Sciatic nerve (tissue), 2 donors: ENCODE measurements at regions not wholly inside any gene's neighbourhood (a gene's known extent, or its start where the extent isn't known, plus 50 kb on each side); places are given as distances from the start of the nearest gene placed in this dataset.

ENCODE experiments used
- ATAC-seq: fragments of 200-7000 bp; cut with Tn5 transposase; one replicate; pipeline ENCODE4 v1.9.1; 2020; ENCODE audit warnings: mild to moderate bottlenecking, moderate library complexity
- DNase-seq: peaks from one replicate; pipeline ENCODE4 v3.0.0-alpha.2; 2020; ENCODE audit warnings: low spot score
- intact Hi-C: fragments of 100-400 bp; cut with DNase I; formaldehyde crosslinking; loops from one replicate; pipeline ENCODE4 v1.14.2; 2022
- donor health status: DM: no; HTN: no; CAD: no.
- donor health status: DM: no; HTN: no; CAD: no.

DNA sequence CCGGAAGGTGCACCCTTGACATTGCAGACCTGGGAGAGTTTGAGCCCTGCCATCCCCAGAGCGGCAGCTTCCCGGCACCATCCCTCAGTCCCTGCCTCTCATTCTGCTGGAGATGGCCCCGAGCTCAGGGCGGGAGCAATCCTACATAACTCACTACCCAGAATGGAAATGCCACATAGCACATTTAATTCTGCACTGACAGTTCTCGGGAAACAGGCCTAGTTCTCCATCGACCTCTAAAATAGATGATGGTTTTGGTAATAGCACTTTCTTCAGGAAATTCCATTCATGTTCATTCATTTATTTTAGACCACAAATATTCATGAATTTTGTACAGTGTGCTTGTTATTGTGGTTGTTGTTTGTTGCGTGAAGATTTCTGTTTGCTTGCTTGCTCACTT lies 92.9 kb upstream of the SLC14A2 start:
- intact Hi-C loops = no loop called here
- no peak for ATAC-seq
- no peak for DNase-seq

DNA sequence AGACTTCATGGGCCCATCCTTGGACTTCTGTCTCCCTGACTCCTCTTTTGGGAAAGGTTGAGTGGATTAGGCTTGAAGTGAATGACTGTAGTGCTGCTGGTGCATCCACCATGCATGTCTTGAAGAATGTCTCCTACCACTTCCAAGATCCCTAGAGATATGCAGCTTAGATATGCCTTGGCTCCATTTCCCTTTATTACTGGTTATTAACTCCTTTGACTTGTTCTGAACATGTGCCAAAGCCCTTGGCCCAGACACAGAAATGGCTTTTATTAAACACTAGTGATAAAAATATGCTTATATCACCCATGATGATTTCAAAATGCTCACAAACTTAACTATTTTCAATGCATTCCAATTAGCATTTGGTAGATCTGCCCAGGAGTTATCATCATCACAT lies 90.0 kb upstream of the SLC14A2 start:
- no peak for DNase-seq
- intact Hi-C loops = no loop called here
- no peak for ATAC-seq

DNA sequence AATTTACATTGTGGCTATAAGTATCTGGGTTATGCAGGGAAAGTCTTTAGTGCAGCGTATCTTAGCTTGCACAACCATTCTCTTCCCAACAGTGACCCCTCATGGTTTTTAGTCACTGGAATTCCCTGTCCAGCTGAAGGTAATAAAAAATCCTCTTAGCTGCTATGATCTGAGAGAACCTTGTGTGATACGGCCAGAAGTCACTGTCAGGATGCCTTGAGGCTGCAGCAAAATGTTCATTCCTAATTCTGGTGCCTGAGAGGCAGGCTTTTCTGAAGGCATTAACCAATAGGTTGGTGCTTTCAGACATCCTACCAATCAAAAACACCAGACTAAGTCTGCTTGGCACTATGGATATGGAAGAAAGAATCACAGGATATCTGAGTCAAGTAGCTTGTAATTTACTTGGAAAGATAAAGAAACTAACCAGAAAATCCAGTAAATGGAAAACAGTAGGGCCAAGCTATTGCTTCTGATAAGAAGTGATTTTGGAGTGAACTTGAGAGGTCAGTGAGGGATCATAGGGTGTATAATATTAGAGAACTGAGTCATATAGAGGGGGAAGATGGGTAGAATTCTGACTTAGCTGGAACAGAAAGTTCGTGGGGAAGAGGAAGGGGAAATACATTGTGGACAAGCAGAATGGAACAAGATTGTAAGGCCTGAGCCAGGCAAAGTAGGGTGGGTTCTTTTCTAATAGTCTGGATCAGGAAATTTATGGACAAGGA lies 89.0 kb upstream of the SLC14A2 start:
- DNase-seq (no peak), ATAC-seq (peak; percentile 56)
- intact Hi-C loops = no loop called here

DNA sequence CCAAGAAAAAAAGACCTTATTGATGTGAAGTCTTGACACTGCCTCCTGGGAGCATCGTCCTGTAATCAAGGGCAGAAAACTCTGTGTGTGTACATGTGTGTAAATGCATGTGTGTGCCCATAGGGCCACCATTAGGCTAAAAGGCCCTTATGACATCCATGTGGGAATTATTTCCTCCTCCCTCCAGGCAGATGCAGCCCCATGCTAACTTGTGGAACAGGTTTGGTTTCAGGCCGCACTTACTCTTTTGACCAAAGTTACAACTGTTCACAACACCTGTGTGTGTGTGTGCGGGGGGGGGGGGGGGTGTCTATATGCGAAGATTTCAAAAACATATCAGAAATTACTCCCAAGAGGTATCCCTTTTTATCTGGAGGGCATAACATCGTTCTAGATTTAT lies 87.4 kb upstream of the SLC14A2 start:
- DNase-seq = no peak
- no peak for ATAC-seq
- intact Hi-C loops = no loop called here

DNA sequence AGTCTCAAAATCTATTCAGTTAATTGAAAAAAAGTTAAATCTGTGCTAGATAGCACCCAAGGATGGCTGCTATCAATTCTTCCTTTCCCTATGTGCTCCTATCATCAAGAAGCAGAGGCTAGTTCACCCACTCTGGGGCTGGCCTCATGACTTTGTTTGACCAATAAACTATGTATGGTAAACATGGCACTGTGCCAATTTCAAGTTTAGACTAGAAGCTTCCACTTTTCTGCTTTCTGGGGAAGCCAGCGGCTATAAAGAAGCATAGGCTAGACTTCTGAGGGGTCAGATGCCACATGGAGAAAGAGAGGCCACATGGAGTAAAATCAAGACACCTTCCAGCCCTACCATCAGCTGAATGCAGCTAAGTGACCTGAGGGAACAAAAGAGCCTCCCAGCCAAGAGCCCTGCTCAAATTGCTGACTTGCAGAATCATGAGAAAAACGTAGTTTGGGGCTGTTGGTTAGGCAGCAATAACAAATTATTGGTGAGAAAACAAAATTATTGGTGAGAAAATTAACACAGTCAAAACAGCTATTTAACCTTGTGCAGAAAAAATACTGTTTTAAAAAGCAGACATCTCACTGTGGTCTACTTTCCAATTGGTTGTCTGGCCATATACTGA lies 86.5 kb upstream of the SLC14A2 start:
- no peak for DNase-seq
- ATAC-seq = no peak
- intact Hi-C loops = no loop called here

DNA sequence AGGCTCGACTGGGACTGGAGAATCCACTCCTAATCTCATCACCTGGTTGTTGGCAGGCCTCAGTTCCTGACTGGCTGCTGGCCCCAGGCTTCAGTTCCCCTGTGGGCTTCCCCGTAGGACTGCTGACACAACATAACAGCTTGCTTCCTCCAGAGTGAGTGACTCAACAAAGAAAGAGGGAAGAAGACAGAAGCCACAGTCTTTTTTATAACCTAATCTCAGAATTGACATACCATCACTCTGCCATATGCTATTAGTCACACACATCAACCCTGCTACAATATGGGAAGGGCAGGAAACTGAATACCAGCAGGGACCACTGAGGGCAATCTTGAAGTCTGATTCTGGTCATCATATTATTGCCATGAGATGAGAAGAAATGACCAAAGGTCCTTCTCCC lies 76.8 kb upstream of the SLC14A2 start:
- no peak for DNase-seq
- intact Hi-C loops = no loop called here
- ATAC-seq = no peak

DNA sequence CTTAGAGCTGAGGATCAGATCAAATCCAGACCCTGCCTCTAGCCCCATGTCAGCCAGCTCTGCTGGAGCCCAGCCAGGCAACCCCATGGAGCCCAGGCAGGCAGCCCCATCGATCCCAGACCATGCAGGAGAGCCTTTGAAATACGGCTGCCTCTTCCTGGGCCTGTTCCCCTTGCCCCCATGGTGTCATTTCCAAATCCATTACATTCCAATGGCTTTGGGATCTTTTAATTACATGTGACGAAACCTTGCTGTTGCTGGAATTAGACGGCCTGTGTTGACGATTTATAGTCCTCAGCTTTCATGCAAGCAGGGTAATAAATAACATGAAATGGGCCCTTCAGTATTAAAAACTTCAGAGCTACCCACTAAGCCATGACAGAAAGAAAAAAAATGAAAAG lies 75.8 kb upstream of the SLC14A2 start:
- intact Hi-C loops = no loop called here
- DNase-seq (no peak), ATAC-seq (no peak)

DNA sequence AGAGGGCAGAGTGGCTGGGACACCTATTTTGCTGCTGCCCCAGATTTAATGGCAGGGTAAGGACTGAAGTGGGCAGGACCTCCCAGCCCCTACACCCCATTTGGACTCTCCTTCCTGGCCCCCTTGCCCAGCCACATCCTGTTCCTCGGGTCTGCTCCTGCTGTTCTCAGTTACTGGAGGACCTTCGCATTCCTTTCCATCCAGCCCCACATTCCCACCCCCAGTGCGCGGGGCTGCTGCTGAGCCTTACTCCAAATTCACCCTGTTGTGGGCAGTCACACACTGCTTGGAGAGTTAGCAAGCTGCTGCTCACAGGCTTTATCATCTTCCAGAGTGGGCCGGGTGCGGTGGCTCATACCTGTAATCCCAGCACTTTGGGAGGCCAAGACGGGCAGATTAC lies 75.2 kb upstream of the SLC14A2 start:
- intact Hi-C loops = no loop called here
- DNase-seq (no peak), ATAC-seq (no peak)

DNA sequence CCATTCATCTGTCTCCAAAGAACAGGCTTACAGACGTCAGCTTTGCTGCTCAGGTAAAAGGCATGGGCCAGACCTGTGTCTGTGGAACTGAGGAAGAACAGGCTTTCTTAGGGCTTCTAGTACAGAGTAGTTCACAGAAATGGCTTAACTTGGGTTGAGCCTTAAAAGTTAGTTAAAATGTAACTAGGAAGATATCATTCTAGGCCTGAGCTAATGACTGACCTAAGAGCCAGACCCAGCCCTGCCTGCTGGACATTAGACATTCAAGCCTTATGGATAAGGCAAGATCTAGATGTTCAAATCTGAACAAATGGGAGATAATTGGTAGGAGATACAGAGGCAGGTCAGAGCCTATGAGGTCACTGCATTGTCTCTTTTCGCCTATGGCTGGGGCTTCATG lies 73.9 kb upstream of the SLC14A2 start:
- intact Hi-C loops = no loop called here
- DNase-seq = no peak
- ATAC-seq = no peak

DNA sequence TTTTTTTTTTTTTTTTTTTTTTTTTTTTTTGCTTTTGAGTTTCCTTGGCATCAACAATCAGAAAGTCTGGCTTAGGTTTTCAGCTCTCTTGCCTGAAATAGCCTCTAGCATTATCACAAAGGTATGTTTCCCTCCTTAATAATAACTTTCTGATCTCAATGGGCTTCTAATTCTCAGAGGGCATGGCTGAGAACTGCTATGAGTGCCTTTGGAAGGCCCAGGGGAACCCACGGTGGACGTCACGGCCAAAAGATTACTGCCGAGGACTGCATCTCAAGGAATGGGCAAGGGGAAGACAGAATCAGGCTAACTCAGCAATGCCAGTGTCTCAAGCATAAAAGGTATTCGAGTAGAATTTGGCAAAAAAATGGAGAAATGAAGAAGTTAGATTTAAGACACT lies 73.2 kb upstream of the SLC14A2 start:
- intact Hi-C loops = no loop called here
- ATAC-seq = no peak
- no peak for DNase-seq

DNA sequence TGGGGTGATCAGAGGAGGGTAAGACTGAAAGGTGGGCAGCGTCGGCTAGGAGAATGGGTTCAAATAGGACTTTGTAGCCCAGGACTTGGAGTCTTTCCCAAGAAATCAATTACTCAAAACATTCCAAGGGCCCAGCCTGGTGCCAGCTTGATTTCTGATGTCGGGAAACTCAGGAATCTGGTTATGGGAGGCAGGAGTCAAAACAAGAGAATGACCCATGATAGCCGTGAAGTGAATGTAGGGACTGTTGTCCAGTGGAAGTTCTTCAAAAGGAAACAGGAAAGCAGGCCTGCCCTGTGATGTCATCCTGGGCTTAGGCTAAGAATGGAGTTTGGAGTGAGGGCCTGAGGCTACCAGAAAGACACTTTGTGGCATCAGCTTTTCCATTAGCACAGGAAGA lies 67.4 kb upstream of the SLC14A2 start:
- intact Hi-C loops = no loop called here
- no peak for DNase-seq
- no peak for ATAC-seq

DNA sequence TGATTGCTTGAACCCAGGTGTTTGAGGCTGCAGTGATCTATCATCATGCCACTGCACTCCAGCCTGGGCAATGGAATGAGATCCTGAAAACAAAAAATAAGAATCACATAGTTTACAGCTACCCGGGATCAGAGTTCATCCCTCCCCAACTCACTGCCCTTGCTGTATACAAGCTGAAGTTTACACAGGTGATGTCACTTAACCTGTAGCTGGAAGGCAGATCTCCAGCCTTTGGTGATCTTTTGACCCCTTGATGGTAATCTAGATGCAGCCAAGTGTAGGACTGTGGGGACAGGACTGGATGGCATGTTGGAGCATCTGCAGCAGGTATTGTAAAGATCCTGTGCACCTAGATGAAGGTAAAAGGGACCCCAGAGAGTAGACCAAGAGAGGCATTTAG lies 66.7 kb upstream of the SLC14A2 start:
- DNase-seq (no peak), ATAC-seq (no peak)
- intact Hi-C loops = no loop called here

DNA sequence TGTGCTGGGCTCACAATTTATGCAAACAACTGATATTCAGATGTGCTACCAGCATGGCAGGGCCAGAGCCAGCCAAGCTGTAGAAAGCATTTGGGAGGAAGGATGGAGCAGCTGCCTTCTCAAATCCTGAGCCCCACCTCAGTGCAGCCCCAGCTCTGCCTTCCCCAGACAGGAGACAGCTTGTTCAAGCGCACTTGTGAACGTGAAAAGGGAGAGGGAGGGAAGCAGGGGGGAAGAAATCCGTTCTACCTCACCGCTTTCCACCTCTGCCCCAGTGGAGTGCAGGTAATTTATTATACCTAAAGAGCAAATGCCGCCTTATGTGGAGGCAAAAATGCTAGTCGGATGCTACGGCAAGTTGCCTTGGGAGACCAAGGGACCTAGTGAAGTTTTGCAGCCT lies 66.0 kb upstream of the SLC14A2 start:
- no peak for ATAC-seq
- intact Hi-C loops = no loop called here
- no peak for DNase-seq

DNA sequence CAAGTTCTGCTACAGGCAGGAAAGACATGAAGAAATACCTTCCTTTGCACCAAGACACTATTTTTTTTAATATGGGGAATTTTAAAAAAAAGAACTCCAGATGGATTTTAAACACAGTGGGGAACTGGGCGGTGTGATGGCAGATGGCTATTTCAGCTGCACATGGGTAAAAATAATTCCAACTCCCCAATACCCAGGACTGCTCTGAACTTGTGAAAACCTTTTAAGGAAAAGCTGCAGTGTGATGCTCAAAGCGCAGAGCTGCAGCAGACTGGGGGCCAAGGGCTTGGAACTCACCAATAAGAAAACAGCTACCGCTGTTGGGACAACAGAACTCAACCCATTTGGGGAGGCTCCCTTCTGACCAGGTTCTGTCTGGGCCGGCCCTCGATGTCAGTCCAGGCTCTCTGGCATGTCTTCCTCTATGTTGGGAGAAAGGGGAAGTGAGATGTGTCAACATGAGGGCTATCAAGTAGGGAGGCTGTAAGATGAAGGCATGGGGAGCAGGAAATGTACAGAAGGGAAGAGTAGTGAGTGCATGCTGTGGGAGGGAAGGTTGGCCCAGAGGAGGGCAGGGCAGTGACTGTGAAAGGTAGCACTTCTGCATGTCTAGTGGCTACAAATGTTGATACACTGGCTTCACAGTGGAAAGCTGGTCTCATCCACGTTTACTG lies 64.0 kb upstream of the SLC14A2 start:
- DNase-seq (no peak), ATAC-seq (no peak)
- intact Hi-C loops = no loop called here

DNA sequence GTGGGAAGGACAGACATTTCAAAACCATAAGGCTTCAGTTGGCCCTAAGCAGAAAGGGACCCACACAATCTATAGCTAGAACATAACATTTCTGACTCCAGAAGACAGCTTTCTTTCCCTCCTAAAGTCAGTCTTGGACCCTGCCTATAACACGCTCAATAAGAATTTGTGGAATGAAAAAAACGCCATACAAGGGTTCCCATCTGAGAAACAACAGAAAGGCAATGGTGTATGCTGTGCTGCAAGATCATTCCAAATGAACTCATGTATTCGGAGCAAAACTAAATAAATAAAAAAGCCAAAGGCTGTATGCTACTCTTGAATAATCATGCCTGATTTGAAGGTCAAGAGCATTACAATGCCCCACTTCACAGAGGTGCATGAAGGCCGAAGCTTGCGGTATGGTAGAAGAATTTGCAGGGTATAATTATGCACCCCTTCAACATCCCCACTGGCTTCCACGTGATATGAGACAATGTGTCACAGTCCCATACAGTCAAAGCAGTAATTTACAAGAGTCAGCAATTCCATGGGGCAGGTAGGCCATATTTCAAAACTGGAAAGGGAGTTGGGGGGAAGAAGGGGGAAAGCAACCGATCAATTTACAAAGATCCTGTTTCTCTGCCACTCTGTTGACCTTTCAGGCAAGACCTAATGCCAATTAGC lies 61.4 kb upstream of the SLC14A2 start:
- ATAC-seq (no peak), DNase-seq (no peak)
- intact Hi-C loops = no loop called here

DNA sequence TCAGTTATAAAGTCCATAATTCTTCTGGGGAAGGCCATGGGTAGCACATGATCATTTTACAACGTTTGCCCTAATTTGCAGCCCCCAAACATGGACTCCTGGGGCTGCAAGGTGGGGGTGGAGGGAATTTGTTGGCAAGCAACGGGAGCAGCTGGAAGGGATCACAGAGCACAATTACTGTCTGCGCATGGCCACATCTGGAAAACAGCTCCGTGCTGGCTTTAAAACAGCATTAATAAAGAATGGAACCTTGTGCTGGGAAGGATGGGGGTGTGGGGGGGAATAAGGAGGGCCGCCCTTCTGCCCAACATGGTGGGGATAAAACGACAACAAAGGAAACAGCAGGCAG lies 60.9 kb upstream of the SLC14A2 start:
- DNase-seq = no peak
- intact Hi-C loops = no loop called here
- peak; percentile 69 for ATAC-seq

DNA sequence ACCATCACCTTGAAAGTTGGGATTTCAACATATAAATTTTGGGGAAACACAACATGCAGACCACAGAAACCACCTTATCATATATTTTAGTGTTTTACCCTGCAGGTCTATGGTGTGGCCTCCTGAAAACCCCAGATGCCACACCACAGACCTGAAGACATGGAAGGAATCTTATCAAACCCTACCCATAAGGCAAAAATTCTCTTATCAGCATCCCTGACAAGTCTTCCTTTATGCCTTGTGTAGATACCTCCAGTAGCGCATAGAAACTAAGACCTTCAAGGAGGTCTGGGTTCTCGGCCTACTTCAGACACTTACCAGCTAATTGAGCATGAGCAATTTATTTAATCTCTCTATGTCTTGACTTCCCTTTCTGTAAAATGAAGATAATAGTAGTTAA lies 59.1 kb upstream of the SLC14A2 start:
- DNase-seq = no peak
- no peak for ATAC-seq
- intact Hi-C loops = no loop called here

DNA sequence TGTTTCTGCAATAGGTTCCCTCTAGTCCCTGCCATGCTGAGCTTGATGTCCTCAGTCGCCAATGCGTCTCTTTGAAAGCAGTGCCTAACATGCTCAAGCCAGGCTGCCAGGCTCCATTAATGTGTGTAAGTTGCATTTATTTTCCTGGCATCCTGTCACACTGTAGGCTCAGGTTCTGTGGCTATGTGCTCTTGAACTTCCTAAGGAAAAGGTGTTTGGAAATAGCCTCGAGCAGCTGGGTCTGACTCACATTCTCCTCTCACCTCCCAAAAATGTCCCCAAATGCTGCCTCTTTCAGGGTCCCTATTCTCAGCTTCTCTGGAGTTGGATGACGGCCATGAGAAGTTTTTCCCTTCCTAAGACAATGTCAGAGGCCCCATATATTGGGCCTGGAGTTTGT lies 58.0 kb upstream of the SLC14A2 start:
- no peak for DNase-seq
- intact Hi-C loops = no loop called here
- ATAC-seq = no peak

DNA sequence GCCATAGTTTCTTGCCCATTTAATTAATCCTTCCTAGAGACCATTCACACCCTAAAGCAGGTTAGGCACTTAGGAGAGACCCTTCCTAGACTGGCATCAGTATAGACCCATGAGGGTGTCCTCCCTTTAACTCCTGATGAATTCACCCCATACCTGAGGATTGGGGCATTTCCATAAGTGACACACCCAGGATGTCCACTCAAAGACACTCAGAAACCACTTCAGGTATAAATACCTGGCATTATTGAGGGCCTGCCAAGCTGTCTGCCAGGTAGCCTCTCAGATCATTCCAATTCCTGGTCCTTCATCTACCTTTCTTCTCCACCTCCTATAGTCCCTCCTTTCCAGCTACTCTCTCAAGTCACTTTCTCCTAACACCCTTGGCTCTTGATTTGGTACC lies 57.5 kb upstream of the SLC14A2 start:
- intact Hi-C loops = no loop called here

DNA sequence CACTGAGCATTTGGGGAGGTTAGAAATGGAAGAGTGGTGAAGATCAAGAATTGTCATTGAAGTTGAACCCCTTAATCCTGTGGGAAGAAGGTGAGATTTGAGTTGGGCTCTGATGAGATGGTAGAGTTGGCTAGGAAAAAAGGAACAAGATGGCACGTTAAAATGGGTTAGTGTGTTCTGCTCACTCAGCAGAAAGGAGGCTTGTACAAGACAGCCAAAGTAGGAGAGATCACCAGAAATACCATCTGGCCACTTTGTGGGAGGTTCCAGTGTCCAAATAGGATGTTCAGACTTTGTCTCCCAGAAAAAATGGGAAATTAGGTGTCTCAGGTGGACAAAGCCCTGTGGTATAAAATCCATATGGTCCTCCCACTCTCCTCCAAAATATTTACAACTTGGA lies 56.0 kb upstream of the SLC14A2 start:
- intact Hi-C loops = no loop called here
- no peak for ATAC-seq
- DNase-seq = no peak

More for the DNA sequence above, 57.5 kb upstream of the SLC14A2 start:
- DNase-seq (no peak), ATAC-seq (no peak)
